ENCODE measurements at regions not wholly inside any gene's neighbourhood (a gene's known extent, or its start where the extent isn't known, plus 50 kb on each side); places are given as distances from the start of the nearest gene placed in this dataset.
A peak's percentile ranks its signal among the peaks of the same experiment; 100 is the strongest.

DNA sequence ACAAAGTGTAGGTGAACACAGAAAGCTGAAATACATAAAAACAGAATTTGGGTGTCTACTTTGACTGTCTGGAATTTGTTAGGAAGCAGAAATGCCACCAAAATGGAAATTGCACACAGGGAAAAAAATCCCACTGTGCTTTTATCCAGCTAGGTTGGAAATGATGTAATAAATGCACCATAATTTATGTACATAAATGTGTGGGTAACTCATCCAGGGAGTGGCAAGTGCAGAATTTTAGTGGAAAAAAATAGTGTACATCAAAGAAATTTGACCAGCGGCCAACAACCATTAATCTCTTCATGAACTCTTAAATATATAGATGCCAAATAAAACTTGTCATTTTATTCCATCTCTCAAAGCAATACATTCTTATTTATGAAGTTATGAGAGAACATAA lies 105.6 kb downstream of the LLPH start:
- H3K4me3 ChIP-seq (replicated peaks in 1 of 2; ENCODE audit: low read depth in 1 of 2, low read length in 2 of 2) = no peak overlapping the region
- ChIA-PET POLR2A (interaction anchor here (0.9 kb wide), 1 partner anchor 9 kb away, joined by 3 read pairs; no protein-coding TSS in a partner anchor), CTCF (interaction anchor here (1.7 to 3.4 kb wide), 3 partner anchors 11 to 120 kb away, joined by 4 to 17 read pairs (median 7); no protein-coding TSS in a partner anchor), RAD21 (ENCODE audit: low non-redundant PET in 1 of 2, low total read pairs in 2 of 2, uncharacterized antibody in 2 of 2, unreplicated experiment in 2 of 2) (no interaction called here)
- no TSS peak for BruUV-seq (replicated peaks)
- H3K27ac ChIP-seq (ENCODE audit: low read depth, low read length) = no peak overlapping the region; the same call in 1 of the 2 replicates
- no peaks in the 10 kb centered on the region for H3K9me3 ChIP-seq (ENCODE audit: control insufficient read depth in 1 of 2, insufficient read depth in 1 of 2, low read depth in 1 of 2, low read length in 2 of 2)
- peak; percentile 24 for ATAC-seq
- TF ChIP-seq ZFX (IDR thresholded peaks at IDR 0.05) (no peak), YY1 (IDR thresholded peaks at IDR 0.05; ENCODE audit: extremely low read depth, insufficient replicate concordance, low read depth, low read length) (no peak), EGR1 (IDR thresholded peaks at IDR 0.05; ENCODE audit: low read depth) (no peak), POLR2AphosphoS5 (IDR thresholded peaks at IDR 0.05; ENCODE audit: low read depth, low read length) (no peak), ELF1 (IDR thresholded peaks at IDR 0.05; ENCODE audit: borderline replicate concordance, low read depth) (no peak), SIN3A (IDR thresholded peaks at IDR 0.05; ENCODE audit: low read depth) (no peak), FOSL1 (IDR thresholded peaks at IDR 0.05; ENCODE audit: low read depth) (no peak), SP1 (IDR thresholded peaks at IDR 0.05; ENCODE audit: low read depth) (no peak)
- TF ChIP-seq, protein P1, sequence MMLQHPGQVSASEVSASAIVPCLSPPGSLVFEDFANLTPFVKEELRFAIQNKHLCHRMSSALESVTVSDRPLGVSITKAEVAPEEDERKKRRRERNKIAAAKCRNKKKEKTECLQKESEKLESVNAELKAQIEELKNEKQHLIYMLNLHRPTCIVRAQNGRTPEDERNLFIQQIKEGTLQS (IDR thresholded peaks at IDR 0.05) = no peak
- no peaks in the 10 kb centered on the region for H3K9me2 ChIP-seq (ENCODE audit: insufficient read depth)
- H3K4me1 ChIP-seq (ENCODE audit: control insufficient read depth in 1 of 2, insufficient read depth in 2 of 2, low read length in 2 of 2) = peaks cover 8 to 25% of the 10 kb centered on the region in 2 experiments
- H4K20me1 ChIP-seq (ENCODE audit: insufficient read depth) = no peaks in the 10 kb centered on the region
- DNase-seq (ENCODE audit: low read depth, low spot score) = no peak
- intact Hi-C loops (cut with micrococcal nuclease) = loop anchor here (1.0 kb wide), 1 partner anchor 82 kb away; no protein-coding TSS in a partner anchor
- no peaks in the 10 kb centered on the region for H3K36me3 ChIP-seq (ENCODE audit: control insufficient read depth in 1 of 2, insufficient read depth in 2 of 2, low read length in 2 of 2)
- H2AFZ ChIP-seq (ENCODE audit: low read depth, low read length, poor library complexity, severe bottlenecking) = no peak overlapping the region
- no peaks in the 10 kb centered on the region for H3K27me3 ChIP-seq (ENCODE audit: insufficient read depth, low read length)
- no peaks in the 10 kb centered on the region for H3K79me2 ChIP-seq (ENCODE audit: insufficient read depth, low read length)
- H3K4me2 ChIP-seq (ENCODE audit: low read length) = peak overlapping the region; percentile 43
- H3K9ac ChIP-seq (ENCODE audit: low read length) = no peak overlapping the region

DNA sequence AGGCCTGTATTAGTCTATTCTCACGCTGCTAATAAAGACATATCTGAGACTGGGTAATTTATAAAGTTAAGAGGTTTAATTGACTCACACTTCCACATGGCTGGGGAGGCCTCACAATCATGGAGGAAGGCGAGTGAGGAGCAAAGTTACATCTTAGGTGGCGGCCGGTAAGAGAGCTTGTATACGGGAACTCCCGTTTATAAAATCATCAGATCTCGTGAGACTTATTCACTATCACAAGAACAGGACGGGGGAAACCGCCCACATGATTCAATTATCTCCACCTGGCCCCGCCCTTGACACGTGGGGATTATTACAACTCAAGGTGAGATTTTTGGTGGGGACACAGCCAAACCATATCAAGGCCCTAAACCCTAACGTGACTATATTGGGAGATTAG lies 110.1 kb downstream of the LLPH start:
- H3K9me3 ChIP-seq (ENCODE audit: control insufficient read depth in 1 of 2, insufficient read depth in 1 of 2, low read depth in 1 of 2, low read length in 2 of 2) = no peaks in the 10 kb centered on the region
- H3K4me2 ChIP-seq (ENCODE audit: low read length) = no peak overlapping the region
- no peak overlapping the region for H3K9ac ChIP-seq (ENCODE audit: low read length)
- H3K79me2 ChIP-seq (ENCODE audit: insufficient read depth, low read length) = no peaks in the 10 kb centered on the region
- TF ChIP-seq POLR2AphosphoS5 (IDR thresholded peaks at IDR 0.05; ENCODE audit: low read depth, low read length) = no peak
- no peak for TF ChIP-seq YY1 (IDR thresholded peaks at IDR 0.05; ENCODE audit: extremely low read depth, insufficient replicate concordance, low read depth, low read length)
- TF ChIP-seq, protein P2, sequence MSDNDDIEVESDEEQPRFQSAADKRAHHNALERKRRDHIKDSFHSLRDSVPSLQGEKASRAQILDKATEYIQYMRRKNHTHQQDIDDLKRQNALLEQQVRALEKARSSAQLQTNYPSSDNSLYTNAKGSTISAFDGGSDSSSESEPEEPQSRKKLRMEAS (IDR thresholded peaks at IDR 0.05) = no peak
- no peak for TF ChIP-seq TCF7L2 (IDR thresholded peaks at IDR 0.05; ENCODE audit: borderline replicate concordance, extremely low read depth, insufficient read depth, insufficient read length)
- TF ChIP-seq EZH2phosphoT487 (IDR thresholded peaks at IDR 0.05; ENCODE audit: borderline replicate concordance) = no peak
- TF ChIP-seq, protein P3, sequence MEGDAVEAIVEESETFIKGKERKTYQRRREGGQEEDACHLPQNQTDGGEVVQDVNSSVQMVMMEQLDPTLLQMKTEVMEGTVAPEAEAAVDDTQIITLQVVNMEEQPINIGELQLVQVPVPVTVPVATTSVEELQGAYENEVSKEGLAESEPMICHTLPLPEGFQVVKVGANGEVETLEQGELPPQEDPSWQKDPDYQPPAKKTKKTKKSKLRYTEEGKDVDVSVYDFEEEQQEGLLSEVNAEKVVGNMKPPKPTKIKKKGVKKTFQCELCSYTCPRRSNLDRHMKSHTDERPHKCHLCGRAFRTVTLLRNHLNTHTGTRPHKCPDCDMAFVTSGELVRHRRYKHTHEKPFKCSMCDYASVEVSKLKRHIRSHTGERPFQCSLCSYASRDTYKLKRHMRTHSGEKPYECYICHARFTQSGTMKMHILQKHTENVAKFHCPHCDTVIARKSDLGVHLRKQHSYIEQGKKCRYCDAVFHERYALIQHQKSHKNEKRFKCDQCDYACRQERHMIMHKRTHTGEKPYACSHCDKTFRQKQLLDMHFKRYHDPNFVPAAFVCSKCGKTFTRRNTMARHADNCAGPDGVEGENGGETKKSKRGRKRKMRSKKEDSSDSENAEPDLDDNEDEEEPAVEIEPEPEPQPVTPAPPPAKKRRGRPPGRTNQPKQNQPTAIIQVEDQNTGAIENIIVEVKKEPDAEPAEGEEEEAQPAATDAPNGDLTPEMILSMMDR (IDR thresholded peaks at IDR 0.05 in 2 of 3, conservative IDR thresholded peaks at IDR 0.05 in 1 of 3; ENCODE audit: borderline replicate concordance in 1 of 3, insufficient read depth in 1 of 3, low read depth in 2 of 3, low read length in 2 of 3) = no peak
- TF ChIP-seq, protein P1 (IDR thresholded peaks at IDR 0.05) = no peak
- H3K9me2 ChIP-seq (ENCODE audit: insufficient read depth) = no peaks in the 10 kb centered on the region
- H4K20me1 ChIP-seq (ENCODE audit: insufficient read depth) = no peaks in the 10 kb centered on the region
- no peak overlapping the region for H2AFZ ChIP-seq (ENCODE audit: low read depth, low read length, poor library complexity, severe bottlenecking)
- no peak overlapping the region for H3K4me3 ChIP-seq (replicated peaks in 1 of 2; ENCODE audit: low read depth in 1 of 2, low read length in 2 of 2)
- no peaks in the 10 kb centered on the region for H3K27me3 ChIP-seq (ENCODE audit: insufficient read depth, low read length)
- H3K27ac ChIP-seq (ENCODE audit: low read depth, low read length) = no peak overlapping the region
- ATAC-seq (no peak), DNase-seq (ENCODE audit: low read depth, low spot score) (no peak)
- no peaks in the 10 kb centered on the region for H3K36me3 ChIP-seq (ENCODE audit: control insufficient read depth in 1 of 2, insufficient read depth in 2 of 2, low read length in 2 of 2)
- no TSS peak for BruUV-seq (replicated peaks)
- CTCF ChIA-PET = no interaction called here
- intact Hi-C loops (cut with micrococcal nuclease) = no loop called here
- RAD21 ChIA-PET (ENCODE audit: low non-redundant PET in 1 of 2, low total read pairs in 2 of 2, uncharacterized antibody in 2 of 2, unreplicated experiment in 2 of 2) = no interaction called here
- H3K4me1 ChIP-seq (ENCODE audit: control insufficient read depth in 1 of 2, insufficient read depth in 2 of 2, low read length in 2 of 2) = peaks cover 8 to 13% of the 10 kb centered on the region in 2 experiments
- POLR2A ChIA-PET = no interaction called here
